ENCODE measurements at regions not wholly inside any gene's neighbourhood (a gene's known extent, or its start where the extent isn't known, plus 50 kb on each side); places are given as distances from the start of the nearest gene placed in this dataset.

GRCh38 chr18:11284349-11284748 is 135.0 kb upstream of the PIEZO2 start:
- H3K79me2 ChIP-seq (ENCODE audit: insufficient read depth, low read length) = no peaks in the 10 kb centered on the region
- H3K36me3 ChIP-seq (ENCODE audit: low read length) = no peaks in the 10 kb centered on the region
- H3K4me2 ChIP-seq (ENCODE audit: low read depth, low read length, poor library complexity, severe bottlenecking) = no peak overlapping the region
- no peaks in the 10 kb centered on the region for H3K9me3 ChIP-seq (ENCODE audit: insufficient read depth, low read length)
- H3K9ac ChIP-seq (ENCODE audit: low read length) = no peak overlapping the region
- TF ChIP-seq CTCF (IDR thresholded peaks at IDR 0.05; ENCODE audit: insufficient read depth, low read length, poor library complexity, severe bottlenecking) (no peak), EZH2phosphoT487 (conservative IDR thresholded peaks at IDR 0.05; ENCODE audit: low read length) (no peak)
- no peak overlapping the region for H2AFZ ChIP-seq (ENCODE audit: low read depth, low read length, severe bottlenecking)
- no peak overlapping the region for H3K27ac ChIP-seq (ENCODE audit: low read depth, low read length)
- H3K4me3 ChIP-seq (ENCODE audit: insufficient read depth, low read length, poor library complexity, severe bottlenecking) = no peak overlapping the region
- no peaks in the 10 kb centered on the region for H4K20me1 ChIP-seq (ENCODE audit: low read depth, low read length)
- H3K9me2 ChIP-seq (replicated peaks; ENCODE audit: insufficient read depth, low read length) = no peaks in the 10 kb centered on the region
- H3F3A ChIP-seq (ENCODE audit: insufficient read depth) = no peaks in the 10 kb centered on the region
- no peaks in the 10 kb centered on the region for H3K27me3 ChIP-seq (ENCODE audit: low read length)

GRCh38 chr18:11283479-11284161 is 134.3 kb upstream of the PIEZO2 start:
- no peaks in the 10 kb centered on the region for H3K9me3 ChIP-seq (ENCODE audit: insufficient read depth, low read length)
- H2AFZ ChIP-seq (ENCODE audit: low read depth, low read length, severe bottlenecking) = no peak overlapping the region
- H3K9me2 ChIP-seq (replicated peaks; ENCODE audit: insufficient read depth, low read length) = no peaks in the 10 kb centered on the region
- no peaks in the 10 kb centered on the region for H3F3A ChIP-seq (ENCODE audit: insufficient read depth)
- no peaks in the 10 kb centered on the region for H3K79me2 ChIP-seq (ENCODE audit: insufficient read depth, low read length)
- no peaks in the 10 kb centered on the region for H3K36me3 ChIP-seq (ENCODE audit: low read length)
- H3K4me2 ChIP-seq (ENCODE audit: low read depth, low read length, poor library complexity, severe bottlenecking) = no peak overlapping the region
- no peak overlapping the region for H3K27ac ChIP-seq (ENCODE audit: low read depth, low read length)
- H3K27me3 ChIP-seq (ENCODE audit: low read length) = no peaks in the 10 kb centered on the region
- H3K4me3 ChIP-seq (ENCODE audit: insufficient read depth, low read length, poor library complexity, severe bottlenecking) = no peak overlapping the region
- no peaks in the 10 kb centered on the region for H4K20me1 ChIP-seq (ENCODE audit: low read depth, low read length)
- H3K9ac ChIP-seq (ENCODE audit: low read length) = no peak overlapping the region
- TF ChIP-seq CTCF (IDR thresholded peaks at IDR 0.05; ENCODE audit: insufficient read depth, low read length, poor library complexity, severe bottlenecking) (no peak), EZH2phosphoT487 (conservative IDR thresholded peaks at IDR 0.05; ENCODE audit: low read length) (no peak)

GRCh38 chr18:11279461-11279860 is 130.1 kb upstream of the PIEZO2 start:
- no peak overlapping the region for H2AFZ ChIP-seq (ENCODE audit: low read depth, low read length, severe bottlenecking)
- H3K9ac ChIP-seq (ENCODE audit: low read length) = no peak overlapping the region
- no peaks in the 10 kb centered on the region for H3K9me3 ChIP-seq (ENCODE audit: insufficient read depth, low read length)
- H3K27ac ChIP-seq (ENCODE audit: low read depth, low read length) = no peak overlapping the region
- no peak overlapping the region for H3K4me2 ChIP-seq (ENCODE audit: low read depth, low read length, poor library complexity, severe bottlenecking)
- no peak for TF ChIP-seq EZH2phosphoT487 (conservative IDR thresholded peaks at IDR 0.05; ENCODE audit: low read length)
- no peak for TF ChIP-seq CTCF (IDR thresholded peaks at IDR 0.05; ENCODE audit: insufficient read depth, low read length, poor library complexity, severe bottlenecking)
- no peaks in the 10 kb centered on the region for H3K9me2 ChIP-seq (replicated peaks; ENCODE audit: insufficient read depth, low read length)
- H3F3A ChIP-seq (ENCODE audit: insufficient read depth) = no peaks in the 10 kb centered on the region
- H3K27me3 ChIP-seq (ENCODE audit: low read length) = no peaks in the 10 kb centered on the region
- H3K36me3 ChIP-seq (ENCODE audit: low read length) = no peaks in the 10 kb centered on the region
- no peak overlapping the region for H3K4me3 ChIP-seq (ENCODE audit: insufficient read depth, low read length, poor library complexity, severe bottlenecking)
- no peaks in the 10 kb centered on the region for H3K79me2 ChIP-seq (ENCODE audit: insufficient read depth, low read length)
- no peaks in the 10 kb centered on the region for H4K20me1 ChIP-seq (ENCODE audit: low read depth, low read length)

Measured in SU-DHL-6 (cell line).